ENCODE measurements at regions not wholly inside any gene's neighbourhood (a gene's known extent, or its start where the extent isn't known, plus 50 kb on each side); places are given as distances from the start of the nearest gene placed in this dataset.

DNA sequence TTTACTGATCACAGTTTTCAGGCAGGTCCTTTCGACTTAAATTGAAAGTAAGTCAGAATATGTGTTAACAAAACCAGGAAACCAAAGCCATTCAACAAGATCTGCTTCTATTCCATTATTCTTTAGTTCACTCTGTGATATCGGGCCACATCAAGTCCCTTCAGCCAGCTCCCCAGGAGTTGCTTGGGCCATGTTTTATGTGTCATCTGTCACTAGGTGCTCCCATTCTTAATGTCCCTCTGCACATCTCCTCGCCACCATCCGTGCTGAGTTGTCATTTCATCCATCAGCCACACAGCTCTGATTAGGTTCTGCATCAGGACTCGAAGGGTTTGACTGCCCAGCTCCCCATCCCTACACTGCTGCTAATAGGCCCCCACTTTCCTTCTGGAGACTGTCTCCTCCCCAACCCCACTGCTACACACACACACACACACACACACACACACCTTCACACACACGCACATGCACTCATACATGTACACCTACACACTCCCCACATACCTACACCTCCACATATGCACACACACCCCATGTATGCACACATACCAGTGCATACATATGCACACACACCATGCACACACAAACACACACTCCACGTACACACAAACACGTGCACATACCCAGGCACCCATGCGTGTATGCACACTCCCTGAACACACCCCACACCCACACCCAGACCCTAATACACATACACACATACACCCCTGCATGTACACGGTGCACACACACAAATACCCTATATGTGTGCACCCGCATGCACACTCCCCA, 143.3 kb upstream of the GMDS start:
- TF ChIP-seq, protein P1, sequence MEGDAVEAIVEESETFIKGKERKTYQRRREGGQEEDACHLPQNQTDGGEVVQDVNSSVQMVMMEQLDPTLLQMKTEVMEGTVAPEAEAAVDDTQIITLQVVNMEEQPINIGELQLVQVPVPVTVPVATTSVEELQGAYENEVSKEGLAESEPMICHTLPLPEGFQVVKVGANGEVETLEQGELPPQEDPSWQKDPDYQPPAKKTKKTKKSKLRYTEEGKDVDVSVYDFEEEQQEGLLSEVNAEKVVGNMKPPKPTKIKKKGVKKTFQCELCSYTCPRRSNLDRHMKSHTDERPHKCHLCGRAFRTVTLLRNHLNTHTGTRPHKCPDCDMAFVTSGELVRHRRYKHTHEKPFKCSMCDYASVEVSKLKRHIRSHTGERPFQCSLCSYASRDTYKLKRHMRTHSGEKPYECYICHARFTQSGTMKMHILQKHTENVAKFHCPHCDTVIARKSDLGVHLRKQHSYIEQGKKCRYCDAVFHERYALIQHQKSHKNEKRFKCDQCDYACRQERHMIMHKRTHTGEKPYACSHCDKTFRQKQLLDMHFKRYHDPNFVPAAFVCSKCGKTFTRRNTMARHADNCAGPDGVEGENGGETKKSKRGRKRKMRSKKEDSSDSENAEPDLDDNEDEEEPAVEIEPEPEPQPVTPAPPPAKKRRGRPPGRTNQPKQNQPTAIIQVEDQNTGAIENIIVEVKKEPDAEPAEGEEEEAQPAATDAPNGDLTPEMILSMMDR (IDR thresholded peaks at IDR 0.05; ENCODE audit: low read depth, low read length), result no peak
- no peak for DNase-seq (ENCODE audit: extremely low read depth, low read depth)

DNA sequence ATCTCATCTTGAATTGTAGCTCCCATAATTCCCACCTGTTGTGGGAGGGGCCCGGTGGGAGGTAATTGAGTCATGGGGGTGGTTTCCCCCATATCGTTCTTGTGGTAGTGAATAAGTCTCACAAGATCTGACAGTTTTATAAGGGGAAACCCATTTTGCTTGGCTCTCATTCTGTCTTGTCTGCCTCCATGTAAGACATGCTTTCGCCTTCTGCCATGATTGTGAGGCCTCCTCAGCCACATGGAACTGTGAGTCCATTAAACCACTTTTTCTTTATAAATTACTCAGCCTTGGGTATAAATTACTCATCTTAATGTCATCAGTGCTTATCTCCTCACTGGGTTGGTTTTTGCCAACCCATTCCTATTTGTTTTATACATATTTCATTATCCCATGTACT, 142.0 kb upstream of the GMDS start:
- TF ChIP-seq, protein P1 (IDR thresholded peaks at IDR 0.05; ENCODE audit: low read depth, low read length), result no peak
- DNase-seq (ENCODE audit: extremely low read depth, low read depth), result no peak

DNA sequence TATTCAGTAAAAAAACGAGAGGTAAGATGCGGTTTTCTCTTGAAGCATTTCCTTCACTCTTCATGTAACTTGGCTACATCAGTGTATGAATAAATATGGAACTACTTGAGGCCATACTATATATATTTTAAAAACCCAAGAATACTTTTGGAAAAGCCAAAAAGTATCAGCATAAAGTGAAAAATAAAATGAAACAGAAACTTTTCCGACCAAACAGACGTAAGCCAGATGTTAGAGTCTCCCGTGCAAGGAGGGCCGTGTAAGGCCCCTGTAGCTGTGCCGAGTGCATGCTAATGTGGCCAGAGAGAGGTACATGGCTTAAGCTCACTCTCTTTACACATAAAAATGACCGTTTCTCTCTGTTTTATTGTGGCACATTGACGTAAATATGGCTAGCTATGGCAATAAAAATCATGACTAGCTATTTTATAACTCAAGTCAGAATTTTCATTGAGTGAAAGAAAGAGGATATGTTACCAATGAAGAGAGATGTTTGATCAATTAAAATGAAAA, 140.1 kb upstream of the GMDS start:
- TF ChIP-seq, protein P1 (IDR thresholded peaks at IDR 0.05; ENCODE audit: low read depth, low read length), result no peak
- DNase-seq (ENCODE audit: extremely low read depth, low read depth), result no peak

DNA sequence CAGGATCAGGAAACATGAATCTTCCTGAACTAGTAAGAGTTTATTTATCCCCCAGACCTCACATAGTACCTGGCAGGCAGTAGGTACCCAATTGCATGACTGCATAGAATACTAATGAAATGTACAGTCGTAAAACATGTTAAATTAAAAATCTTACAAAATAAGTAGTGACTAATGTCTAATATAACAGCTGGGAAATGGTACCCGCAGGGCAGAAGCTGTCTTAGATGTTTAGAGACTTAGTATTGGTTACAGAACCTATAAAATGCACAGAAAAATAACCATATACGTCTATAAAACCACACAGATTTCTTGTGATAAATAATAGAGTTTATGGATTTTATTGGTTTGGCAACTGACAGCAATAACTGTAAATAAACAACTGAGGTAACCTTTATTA, 139.1 kb upstream of the GMDS start:
- TF ChIP-seq, protein P1 (IDR thresholded peaks at IDR 0.05; ENCODE audit: low read depth, low read length), result no peak
- no peak for DNase-seq (ENCODE audit: extremely low read depth, low read depth)

DNA sequence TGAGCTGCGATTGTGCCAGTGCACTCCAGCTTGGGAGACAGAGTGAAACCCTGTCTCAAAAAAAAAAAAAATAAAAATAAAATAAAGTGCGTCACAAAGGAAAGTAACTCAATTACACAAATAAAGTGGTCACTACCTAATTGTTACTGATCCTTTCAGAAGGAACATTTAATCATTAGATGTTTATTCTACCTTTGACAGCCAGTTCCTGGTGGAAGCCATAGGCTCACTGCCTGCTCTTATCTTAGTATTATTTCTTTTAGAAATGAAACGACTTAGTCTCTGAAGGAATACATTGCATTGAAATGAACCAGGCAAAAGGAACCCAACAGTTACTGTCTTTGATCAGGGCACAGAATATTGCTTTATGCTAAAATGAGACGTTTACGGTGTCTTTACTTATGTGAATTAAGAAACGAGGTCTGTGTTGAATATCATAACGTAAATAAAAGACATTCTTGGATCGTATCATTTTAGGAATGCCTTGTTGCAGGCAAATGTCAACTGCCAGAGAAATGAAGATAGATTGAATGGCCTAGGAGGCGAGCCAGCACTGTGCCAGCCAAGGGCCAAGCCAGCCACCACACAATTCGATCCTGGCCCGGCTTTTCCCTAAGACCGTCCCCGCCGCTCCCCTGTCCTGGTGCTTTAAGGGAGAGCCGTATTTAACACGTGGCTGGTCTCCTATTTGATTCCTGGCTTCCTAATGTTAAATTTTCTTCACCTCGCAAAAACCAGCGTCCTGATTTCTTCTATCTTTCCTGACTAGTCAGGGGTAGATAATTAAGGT, 136.7 kb upstream of the GMDS start:
- TF ChIP-seq, protein P1 (IDR thresholded peaks at IDR 0.05; ENCODE audit: low read depth, low read length), result no peak
- no peak for DNase-seq (ENCODE audit: extremely low read depth, low read depth)

DNA sequence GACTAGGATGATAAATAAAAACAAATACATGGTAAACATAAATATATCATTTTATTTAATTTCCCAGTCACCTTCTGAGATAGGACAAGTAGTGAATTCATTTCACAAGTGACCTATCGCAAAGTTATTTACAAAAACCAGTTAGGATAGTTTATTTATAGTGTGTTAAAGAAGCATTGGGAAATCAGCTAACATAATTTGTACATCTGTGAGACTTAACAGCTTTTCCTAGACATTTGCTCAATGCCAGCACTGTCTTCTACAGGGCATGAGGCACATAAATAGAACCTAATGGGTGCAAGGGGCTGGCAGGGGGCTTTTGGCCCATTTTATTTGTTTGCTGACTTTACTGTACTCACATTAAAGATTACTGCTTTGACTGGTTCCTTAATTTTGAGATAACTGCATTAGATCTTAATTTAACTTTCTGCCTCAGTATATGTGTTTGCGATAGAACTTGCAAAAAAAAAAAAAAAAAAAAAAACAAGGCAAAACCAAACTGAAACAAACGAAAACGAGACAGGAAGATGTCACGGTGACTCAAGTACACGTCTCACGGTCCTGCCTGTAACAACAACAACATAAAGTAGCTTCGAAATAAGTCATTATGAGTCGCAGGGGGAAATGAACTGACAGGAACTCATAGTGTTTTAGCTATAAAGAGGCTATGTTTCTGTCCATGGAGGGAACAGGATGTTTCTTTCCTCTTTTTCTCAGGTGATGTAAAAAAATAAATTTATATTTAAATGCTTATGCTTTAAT, 133.7 kb upstream of the GMDS start:
- TF ChIP-seq, protein P1 (IDR thresholded peaks at IDR 0.05; ENCODE audit: low read depth, low read length), result no peak
- DNase-seq (ENCODE audit: extremely low read depth, low read depth), result no peak

Data from AG09319 (cell line).